ENCODE measurements at regions not wholly inside any gene's neighbourhood (a gene's known extent, or its start where the extent isn't known, plus 50 kb on each side); places are given as distances from the start of the nearest gene placed in this dataset.

- DNase-seq (ENCODE audit: low read depth), result no peak
- no peak overlapping the region for H3K4me3 ChIP-seq (ENCODE audit: low read depth, low read length)
- no peak for TF ChIP-seq CTCF (IDR thresholded peaks at IDR 0.05; ENCODE audit: insufficient read depth, low read length)
Measured at GRCh38 chr5:168110384-168110783, 181.1 kb upstream of the WWC1 start.

GRCh38 chr5:168110870-168111832 is 180.3 kb upstream of the WWC1 start:
- DNase-seq (ENCODE audit: low read depth), result no peak
- TF ChIP-seq CTCF (IDR thresholded peaks at IDR 0.05; ENCODE audit: insufficient read depth, low read length), result no peak

GRCh38 chr5:168114444-168115017 is 176.9 kb upstream of the WWC1 start:
- peak; percentile 4 for DNase-seq (ENCODE audit: low read depth)
- no peak overlapping the region for H3K4me3 ChIP-seq (ENCODE audit: low read depth, low read length)
- TF ChIP-seq CTCF (IDR thresholded peaks at IDR 0.05; ENCODE audit: insufficient read depth, low read length), result peak; percentile 44

More at GRCh38 chr5:168110870-168111832, 180.3 kb upstream of the WWC1 start:
- no peak overlapping the region for H3K4me3 ChIP-seq (ENCODE audit: low read depth, low read length)

- no peak overlapping the region for H3K4me3 ChIP-seq (ENCODE audit: low read depth, low read length)
- no peak for DNase-seq (ENCODE audit: low read depth)
- no peak for TF ChIP-seq CTCF (IDR thresholded peaks at IDR 0.05; ENCODE audit: insufficient read depth, low read length)
Measured at GRCh38 chr5:168117469-168117868, 174.0 kb upstream of the WWC1 start.

GRCh38 chr5:168118042-168118668 is 173.3 kb upstream of the WWC1 start:
- DNase-seq (ENCODE audit: low read depth), result no peak
- H3K4me3 ChIP-seq (ENCODE audit: low read depth, low read length), result no peak overlapping the region
- TF ChIP-seq CTCF (IDR thresholded peaks at IDR 0.05; ENCODE audit: insufficient read depth, low read length), result no peak

GRCh38 chr5:168120401-168121137 is 170.9 kb upstream of the WWC1 start:
- H3K4me3 ChIP-seq (ENCODE audit: low read depth, low read length), result no peak overlapping the region
- TF ChIP-seq CTCF (IDR thresholded peaks at IDR 0.05; ENCODE audit: insufficient read depth, low read length), result no peak
- no peak for DNase-seq (ENCODE audit: low read depth)
